ENCODE measurements at regions not wholly inside any gene's neighbourhood (a gene's known extent, or its start where the extent isn't known, plus 50 kb on each side); places are given as distances from the start of the nearest gene placed in this dataset.

- 86% methylated on average over 1 of the region's 1 CpG; no CpG with 5 or more reads in 1 of the 2 experiments for WGBS, 2 experiments (ENCODE audit: insufficient coverage in 2 of 2)
- H3K4me3 ChIP-seq (ENCODE audit: extremely low read depth, insufficient read depth, low read length, poor library complexity, severe bottlenecking): no peak overlapping the region
- no peaks in the 10 kb centered on the region for H3K36me3 ChIP-seq (ENCODE audit: control insufficient read depth, insufficient read depth, low read length)
- H3K27ac ChIP-seq (ENCODE audit: low read depth, low read length, severe bottlenecking): no peak overlapping the region
- peaks cover 6% of the 10 kb centered on the region for H3K4me1 ChIP-seq (ENCODE audit: control insufficient read depth, insufficient read depth, low read length, poor library complexity, severe bottlenecking)
- no peaks in the 10 kb centered on the region for H3K9me3 ChIP-seq (ENCODE audit: control insufficient read depth, low read length)
Measured at GRCh38 chr2:220154304-220154703, 526.9 kb downstream of the SLC4A3 start.

DNA sequence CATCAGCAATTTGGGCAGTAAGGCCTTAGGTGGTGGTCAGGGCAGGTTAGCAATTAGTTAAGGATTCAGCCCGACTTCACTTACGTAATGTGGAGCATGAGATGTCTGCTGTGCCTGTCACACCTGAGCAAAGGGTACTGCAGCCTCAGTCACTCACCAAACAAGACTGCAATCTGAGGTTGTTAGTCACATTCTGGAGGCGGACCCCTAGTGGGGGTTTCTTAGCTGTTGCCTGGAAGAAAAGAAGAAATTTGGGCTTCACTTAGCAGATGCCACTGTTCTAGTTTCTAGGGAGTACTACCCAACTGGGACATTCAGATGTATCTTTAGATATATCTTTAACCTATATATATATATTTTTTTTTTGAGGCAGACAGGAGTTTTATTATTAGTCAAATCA is 529.9 kb downstream of the SLC4A3 start:
- Histone ChIP-seq H3K36me3 (ENCODE audit: control insufficient read depth, insufficient read depth, low read length) (no peaks in the 10 kb centered on the region), H3K9me3 (ENCODE audit: control insufficient read depth, low read length) (no peaks in the 10 kb centered on the region), H3K4me3 (ENCODE audit: extremely low read depth, insufficient read depth, low read length, poor library complexity, severe bottlenecking) (no peak overlapping the region), H3K4me1 (ENCODE audit: control insufficient read depth, insufficient read depth, low read length, poor library complexity, severe bottlenecking) (peaks cover 6% of the 10 kb centered on the region), H3K27ac (ENCODE audit: low read depth, low read length, severe bottlenecking) (no peak overlapping the region)
- WGBS, 2 experiments (ENCODE audit: insufficient coverage in 2 of 2): 93 to 100% methylated on average over 2 of the region's 3 CpGs

DNA sequence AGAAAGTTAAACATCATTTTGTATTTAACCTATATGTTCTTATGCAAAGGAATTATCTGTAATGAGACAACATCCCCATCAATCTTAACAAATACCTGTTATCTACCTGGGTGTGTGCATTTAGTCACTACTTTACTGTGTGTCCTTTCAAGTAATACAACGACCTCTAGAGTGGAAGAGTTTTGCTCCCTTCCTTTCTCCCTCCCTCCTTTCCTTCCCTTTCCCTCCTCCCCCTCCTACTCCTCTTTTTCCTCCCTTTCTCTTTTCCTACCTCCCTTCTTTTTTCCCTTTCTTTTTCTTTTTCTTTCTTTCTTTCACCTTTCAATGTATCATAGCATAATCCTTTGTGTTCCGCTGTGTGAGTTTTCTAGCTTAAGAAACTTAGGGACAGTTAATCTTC is 532.3 kb downstream of the SLC4A3 start:
- Histone ChIP-seq H3K36me3 (ENCODE audit: control insufficient read depth, insufficient read depth, low read length) (no peaks in the 10 kb centered on the region), H3K27ac (ENCODE audit: low read depth, low read length, severe bottlenecking) (no peak overlapping the region), H3K4me1 (ENCODE audit: control insufficient read depth, insufficient read depth, low read length, poor library complexity, severe bottlenecking) (peaks cover 4% of the 10 kb centered on the region), H3K4me3 (ENCODE audit: extremely low read depth, insufficient read depth, low read length, poor library complexity, severe bottlenecking) (no peak overlapping the region), H3K9me3 (ENCODE audit: control insufficient read depth, low read length) (no peaks in the 10 kb centered on the region)
- WGBS, 2 experiments (ENCODE audit: insufficient coverage in 2 of 2): 91% methylated on average over 1 of the region's 2 CpGs; no CpG with 5 or more reads in 1 of the 2 experiments

DNA sequence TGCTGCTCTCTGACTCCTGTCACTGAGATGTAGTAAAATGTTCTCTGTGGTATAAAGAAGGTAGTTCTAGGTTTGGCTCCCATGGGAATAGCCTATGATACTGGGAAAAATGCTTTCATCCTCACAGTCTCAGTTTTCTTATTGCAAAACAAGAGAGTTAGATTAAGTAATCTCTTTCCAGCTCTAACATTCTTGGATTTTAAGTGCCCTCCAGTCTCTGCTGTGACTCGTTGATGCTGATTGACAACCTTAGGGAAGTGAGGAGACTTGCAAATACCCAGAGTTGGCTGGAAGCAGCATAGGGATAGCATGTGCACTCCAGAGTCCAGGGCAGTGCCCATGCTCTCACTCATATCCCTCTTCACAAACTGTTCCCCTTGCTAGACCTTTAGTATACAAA is 534.9 kb downstream of the SLC4A3 start:
- WGBS, 2 experiments (ENCODE audit: insufficient coverage in 2 of 2): no CpG with 5 or more reads among the region's 1 CpG
- no peaks in the 10 kb centered on the region for H3K9me3 ChIP-seq (ENCODE audit: control insufficient read depth, low read length)
- no peaks in the 10 kb centered on the region for H3K36me3 ChIP-seq (ENCODE audit: control insufficient read depth, insufficient read depth, low read length)
- no peak overlapping the region for H3K27ac ChIP-seq (ENCODE audit: low read depth, low read length, severe bottlenecking)
- H3K4me1 ChIP-seq (ENCODE audit: control insufficient read depth, insufficient read depth, low read length, poor library complexity, severe bottlenecking): peaks cover 4% of the 10 kb centered on the region
- no peak overlapping the region for H3K4me3 ChIP-seq (ENCODE audit: extremely low read depth, insufficient read depth, low read length, poor library complexity, severe bottlenecking)

- H3K27ac ChIP-seq (ENCODE audit: low read depth, low read length, severe bottlenecking): no peak overlapping the region
- no peaks in the 10 kb centered on the region for H3K4me1 ChIP-seq (ENCODE audit: control insufficient read depth, insufficient read depth, low read length, poor library complexity, severe bottlenecking)
- no peaks in the 10 kb centered on the region for H3K9me3 ChIP-seq (ENCODE audit: control insufficient read depth, low read length)
- no peaks in the 10 kb centered on the region for H3K36me3 ChIP-seq (ENCODE audit: control insufficient read depth, insufficient read depth, low read length)
- no peak overlapping the region for H3K4me3 ChIP-seq (ENCODE audit: extremely low read depth, insufficient read depth, low read length, poor library complexity, severe bottlenecking)
- 43 to 100% methylated on average over 1 of the region's 2 CpGs for WGBS, 2 experiments (ENCODE audit: insufficient coverage in 2 of 2)
Measured at GRCh38 chr2:220163486-220163885, 536.1 kb downstream of the SLC4A3 start.

DNA sequence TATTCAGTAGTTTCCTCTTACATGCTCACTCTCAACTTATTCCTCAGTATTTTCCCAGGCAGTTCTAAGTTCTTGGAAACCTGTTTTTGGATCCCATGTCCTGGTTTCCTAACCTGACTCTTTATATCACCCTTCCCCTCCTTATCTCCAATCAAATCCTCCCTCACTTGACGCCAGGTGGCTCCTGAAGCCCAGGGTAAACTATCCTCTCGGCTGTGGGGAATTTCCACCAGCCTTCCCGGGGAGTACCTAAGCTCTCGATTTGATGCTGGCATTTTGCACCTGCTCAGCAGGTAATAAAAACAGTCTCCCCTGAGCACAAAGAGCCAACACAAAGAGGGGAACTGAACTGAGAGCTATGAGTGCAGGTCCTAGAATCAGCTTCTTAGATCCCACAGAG is 538.0 kb downstream of the SLC4A3 start:
- Histone ChIP-seq H3K27ac (ENCODE audit: low read depth, low read length, severe bottlenecking) (no peak overlapping the region), H3K9me3 (ENCODE audit: control insufficient read depth, low read length) (no peaks in the 10 kb centered on the region), H3K4me1 (ENCODE audit: control insufficient read depth, insufficient read depth, low read length, poor library complexity, severe bottlenecking) (no peaks in the 10 kb centered on the region), H3K4me3 (ENCODE audit: extremely low read depth, insufficient read depth, low read length, poor library complexity, severe bottlenecking) (no peak overlapping the region), H3K36me3 (ENCODE audit: control insufficient read depth, insufficient read depth, low read length) (no peaks in the 10 kb centered on the region)
- WGBS, 2 experiments (ENCODE audit: insufficient coverage in 2 of 2): 71 to 72% methylated on average over 4 of the region's 4 CpGs

DNA sequence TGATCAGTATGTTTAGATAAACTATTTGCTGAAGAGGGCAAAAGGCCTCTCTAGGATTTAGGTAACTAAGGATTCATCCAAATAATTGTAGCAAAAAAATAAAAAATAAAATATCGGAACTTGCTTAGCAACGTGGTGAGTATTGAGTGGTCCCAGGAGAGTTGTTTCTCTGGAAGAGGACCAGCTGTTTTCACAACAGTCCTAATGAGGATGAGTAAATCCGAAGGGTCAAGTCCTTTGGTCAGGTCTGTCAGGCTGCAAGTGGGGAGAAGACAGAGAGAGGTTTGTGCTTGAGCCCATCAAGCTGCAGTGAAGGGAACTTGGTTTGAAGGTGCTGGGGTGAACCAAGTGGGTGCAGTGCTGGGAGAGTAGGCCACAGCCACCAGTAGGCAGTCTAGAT is 539.2 kb downstream of the SLC4A3 start:
- H3K4me1 ChIP-seq (ENCODE audit: control insufficient read depth, insufficient read depth, low read length, poor library complexity, severe bottlenecking): no peaks in the 10 kb centered on the region
- WGBS, 2 experiments (ENCODE audit: insufficient coverage in 2 of 2): 86 to 90% methylated on average over 1 to 3 of the region's 3 CpGs
- no peak overlapping the region for H3K27ac ChIP-seq (ENCODE audit: low read depth, low read length, severe bottlenecking)
- no peaks in the 10 kb centered on the region for H3K9me3 ChIP-seq (ENCODE audit: control insufficient read depth, low read length)
- H3K36me3 ChIP-seq (ENCODE audit: control insufficient read depth, insufficient read depth, low read length): no peaks in the 10 kb centered on the region
- H3K4me3 ChIP-seq (ENCODE audit: extremely low read depth, insufficient read depth, low read length, poor library complexity, severe bottlenecking): no peak overlapping the region

GRCh38 chr2:220167956-220168355 is 540.5 kb downstream of the SLC4A3 start:
- Histone ChIP-seq H3K4me3 (ENCODE audit: extremely low read depth, insufficient read depth, low read length, poor library complexity, severe bottlenecking) (no peak overlapping the region), H3K27ac (ENCODE audit: low read depth, low read length, severe bottlenecking) (no peak overlapping the region), H3K9me3 (ENCODE audit: control insufficient read depth, low read length) (no peaks in the 10 kb centered on the region), H3K36me3 (ENCODE audit: control insufficient read depth, insufficient read depth, low read length) (no peaks in the 10 kb centered on the region), H3K4me1 (ENCODE audit: control insufficient read depth, insufficient read depth, low read length, poor library complexity, severe bottlenecking) (no peaks in the 10 kb centered on the region)
- WGBS, 2 experiments (ENCODE audit: insufficient coverage in 2 of 2): 89 to 100% methylated on average over 1 to 3 of the region's 4 CpGs

DNA sequence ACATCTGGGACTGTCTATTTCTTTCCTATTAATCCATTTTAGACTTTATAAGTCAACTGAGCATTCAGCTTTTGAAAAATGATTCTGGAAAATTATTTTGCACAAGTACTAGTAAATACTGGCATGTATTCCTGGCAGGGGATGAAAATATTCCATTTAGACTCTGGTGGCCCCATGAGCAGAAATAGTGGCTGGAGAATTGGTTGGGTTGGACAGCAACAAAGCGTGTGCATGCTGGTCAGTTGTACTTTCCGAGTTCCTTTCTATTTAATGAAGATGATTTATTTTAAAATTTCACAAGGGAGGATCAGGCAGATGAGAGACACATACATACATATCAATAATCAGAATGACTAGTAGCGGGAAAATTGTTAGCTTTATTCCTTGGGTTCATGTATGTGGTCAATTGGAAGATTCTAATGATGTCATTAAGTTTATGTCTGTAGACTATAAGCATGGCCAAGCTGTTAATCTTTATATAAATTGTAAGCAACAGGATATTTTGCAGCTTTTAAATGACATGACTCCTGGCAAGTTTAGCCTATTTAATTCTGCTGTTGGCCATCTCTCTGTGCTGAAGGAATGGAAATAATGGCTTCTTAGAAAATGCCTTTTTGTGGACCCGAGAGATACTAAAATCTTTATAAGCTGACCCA is 541.6 kb downstream of the SLC4A3 start:
- Histone ChIP-seq H3K27ac (ENCODE audit: low read depth, low read length, severe bottlenecking) (no peak overlapping the region), H3K4me3 (ENCODE audit: extremely low read depth, insufficient read depth, low read length, poor library complexity, severe bottlenecking) (no peak overlapping the region), H3K9me3 (ENCODE audit: control insufficient read depth, low read length) (no peaks in the 10 kb centered on the region), H3K4me1 (ENCODE audit: control insufficient read depth, insufficient read depth, low read length, poor library complexity, severe bottlenecking) (no peaks in the 10 kb centered on the region), H3K36me3 (ENCODE audit: control insufficient read depth, insufficient read depth, low read length) (no peaks in the 10 kb centered on the region)
- 78 to 100% methylated on average over 2 to 3 of the region's 4 CpGs for WGBS, 2 experiments (ENCODE audit: insufficient coverage in 2 of 2)

DNA sequence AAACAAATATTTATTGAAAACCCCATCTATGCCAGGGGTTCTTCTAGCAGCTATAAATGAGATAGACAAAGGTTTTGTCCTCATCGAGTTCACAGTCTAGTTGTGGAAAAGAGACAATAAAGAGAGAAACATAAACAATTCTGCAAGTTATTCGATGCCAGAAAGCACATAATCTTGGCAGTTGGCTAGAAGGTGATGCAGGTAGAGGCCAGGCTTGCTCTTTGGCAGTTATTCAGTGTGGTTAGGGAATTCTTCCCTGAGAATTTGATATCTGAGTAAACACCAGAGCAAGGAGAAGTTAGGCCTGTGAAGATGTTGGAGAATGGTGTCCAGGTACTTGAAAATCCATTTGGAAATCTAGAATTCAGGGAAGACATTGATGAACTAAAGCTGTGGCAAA is 547.4 kb downstream of the SLC4A3 start:
- Histone ChIP-seq H3K9me3 (ENCODE audit: control insufficient read depth, low read length) (no peaks in the 10 kb centered on the region), H3K4me1 (ENCODE audit: control insufficient read depth, insufficient read depth, low read length, poor library complexity, severe bottlenecking) (no peaks in the 10 kb centered on the region), H3K4me3 (ENCODE audit: extremely low read depth, insufficient read depth, low read length, poor library complexity, severe bottlenecking) (no peak overlapping the region), H3K36me3 (ENCODE audit: control insufficient read depth, insufficient read depth, low read length) (no peaks in the 10 kb centered on the region), H3K27ac (ENCODE audit: low read depth, low read length, severe bottlenecking) (no peak overlapping the region)
- WGBS, 2 experiments (ENCODE audit: insufficient coverage in 2 of 2): 75 to 88% methylated on average over 1 to 2 of the region's 2 CpGs

DNA sequence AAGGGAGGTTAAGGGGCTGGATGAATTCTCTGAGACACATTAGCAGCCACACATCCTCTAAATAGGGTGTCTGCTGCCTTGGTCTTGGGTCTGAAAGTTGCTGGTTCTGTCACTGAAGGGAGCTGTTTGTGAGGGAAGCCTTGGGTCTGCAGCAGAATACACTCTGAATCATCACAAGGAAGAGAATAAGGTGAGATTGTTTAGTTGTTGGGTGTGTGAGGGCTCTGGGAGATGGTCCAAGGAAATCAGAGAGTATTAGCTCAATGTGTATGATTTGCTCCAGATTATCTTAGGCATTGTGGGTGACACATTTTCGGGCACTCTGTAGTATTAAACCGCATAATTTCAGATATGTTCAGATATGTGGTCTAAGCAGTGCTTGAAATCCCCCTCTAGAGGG is 548.5 kb downstream of the SLC4A3 start:
- no peak overlapping the region for H3K4me3 ChIP-seq (ENCODE audit: extremely low read depth, insufficient read depth, low read length, poor library complexity, severe bottlenecking)
- no CpG with 5 or more reads among the region's 2 CpGs for WGBS, 2 experiments (ENCODE audit: insufficient coverage in 2 of 2)
- H3K27ac ChIP-seq (ENCODE audit: low read depth, low read length, severe bottlenecking): no peak overlapping the region
- no peaks in the 10 kb centered on the region for H3K9me3 ChIP-seq (ENCODE audit: control insufficient read depth, low read length)
- no peaks in the 10 kb centered on the region for H3K36me3 ChIP-seq (ENCODE audit: control insufficient read depth, insufficient read depth, low read length)
- no peaks in the 10 kb centered on the region for H3K4me1 ChIP-seq (ENCODE audit: control insufficient read depth, insufficient read depth, low read length, poor library complexity, severe bottlenecking)

All from mesodermal cell (in vitro differentiated cells).